Panc1 (cell line): ENCODE measurements at regions not wholly inside any gene's neighbourhood (a gene's known extent, or its start where the extent isn't known, plus 50 kb on each side); places are given as distances from the start of the nearest gene placed in this dataset.

ENCODE experiments used
- TF ChIP-seq, protein P1 (sequence below): fragments of 450-650 bp; IDR thresholded peaks from 2 replicates; pipeline ENCODE4 v1.5.1; 2017; ENCODE audit warnings: mild to moderate bottlenecking
- TF ChIP-seq, protein P2 (sequence below), 2 experiments: IDR thresholded peaks; 2 replicates each; pipeline ENCODE4 v1.6.1; 2011 to 2012; ENCODE audit warnings: low read depth in 2 of 2, control low read depth in 1 of 2, low read length in 1 of 2, mild to moderate bottlenecking in 1 of 2, moderate library complexity in 1 of 2; ENCODE audit not compliant: insufficient read depth in 1 of 2

DNA sequence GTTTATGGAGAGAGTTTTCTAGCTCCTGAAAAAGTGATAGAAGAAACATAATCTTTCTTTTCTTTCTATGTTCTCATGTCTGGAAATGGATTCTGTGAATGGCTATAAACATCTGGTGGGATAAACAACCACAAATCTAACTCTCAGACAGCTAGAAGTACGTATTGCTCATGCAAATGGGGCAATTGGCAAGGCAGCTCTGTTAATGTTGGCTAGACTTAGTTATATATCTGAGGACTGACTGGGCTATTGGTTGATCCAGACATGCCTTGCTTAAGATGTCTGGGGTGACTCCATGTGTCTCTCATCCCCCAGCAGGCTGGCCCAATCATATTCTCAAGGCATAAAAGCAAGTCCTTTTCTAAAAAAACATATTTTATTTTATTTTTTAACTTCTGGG lies 939.2 kb upstream of the NRXN1 start:
- TF ChIP-seq, protein P1, sequence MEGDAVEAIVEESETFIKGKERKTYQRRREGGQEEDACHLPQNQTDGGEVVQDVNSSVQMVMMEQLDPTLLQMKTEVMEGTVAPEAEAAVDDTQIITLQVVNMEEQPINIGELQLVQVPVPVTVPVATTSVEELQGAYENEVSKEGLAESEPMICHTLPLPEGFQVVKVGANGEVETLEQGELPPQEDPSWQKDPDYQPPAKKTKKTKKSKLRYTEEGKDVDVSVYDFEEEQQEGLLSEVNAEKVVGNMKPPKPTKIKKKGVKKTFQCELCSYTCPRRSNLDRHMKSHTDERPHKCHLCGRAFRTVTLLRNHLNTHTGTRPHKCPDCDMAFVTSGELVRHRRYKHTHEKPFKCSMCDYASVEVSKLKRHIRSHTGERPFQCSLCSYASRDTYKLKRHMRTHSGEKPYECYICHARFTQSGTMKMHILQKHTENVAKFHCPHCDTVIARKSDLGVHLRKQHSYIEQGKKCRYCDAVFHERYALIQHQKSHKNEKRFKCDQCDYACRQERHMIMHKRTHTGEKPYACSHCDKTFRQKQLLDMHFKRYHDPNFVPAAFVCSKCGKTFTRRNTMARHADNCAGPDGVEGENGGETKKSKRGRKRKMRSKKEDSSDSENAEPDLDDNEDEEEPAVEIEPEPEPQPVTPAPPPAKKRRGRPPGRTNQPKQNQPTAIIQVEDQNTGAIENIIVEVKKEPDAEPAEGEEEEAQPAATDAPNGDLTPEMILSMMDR = no peak
- TF ChIP-seq, protein P2, sequence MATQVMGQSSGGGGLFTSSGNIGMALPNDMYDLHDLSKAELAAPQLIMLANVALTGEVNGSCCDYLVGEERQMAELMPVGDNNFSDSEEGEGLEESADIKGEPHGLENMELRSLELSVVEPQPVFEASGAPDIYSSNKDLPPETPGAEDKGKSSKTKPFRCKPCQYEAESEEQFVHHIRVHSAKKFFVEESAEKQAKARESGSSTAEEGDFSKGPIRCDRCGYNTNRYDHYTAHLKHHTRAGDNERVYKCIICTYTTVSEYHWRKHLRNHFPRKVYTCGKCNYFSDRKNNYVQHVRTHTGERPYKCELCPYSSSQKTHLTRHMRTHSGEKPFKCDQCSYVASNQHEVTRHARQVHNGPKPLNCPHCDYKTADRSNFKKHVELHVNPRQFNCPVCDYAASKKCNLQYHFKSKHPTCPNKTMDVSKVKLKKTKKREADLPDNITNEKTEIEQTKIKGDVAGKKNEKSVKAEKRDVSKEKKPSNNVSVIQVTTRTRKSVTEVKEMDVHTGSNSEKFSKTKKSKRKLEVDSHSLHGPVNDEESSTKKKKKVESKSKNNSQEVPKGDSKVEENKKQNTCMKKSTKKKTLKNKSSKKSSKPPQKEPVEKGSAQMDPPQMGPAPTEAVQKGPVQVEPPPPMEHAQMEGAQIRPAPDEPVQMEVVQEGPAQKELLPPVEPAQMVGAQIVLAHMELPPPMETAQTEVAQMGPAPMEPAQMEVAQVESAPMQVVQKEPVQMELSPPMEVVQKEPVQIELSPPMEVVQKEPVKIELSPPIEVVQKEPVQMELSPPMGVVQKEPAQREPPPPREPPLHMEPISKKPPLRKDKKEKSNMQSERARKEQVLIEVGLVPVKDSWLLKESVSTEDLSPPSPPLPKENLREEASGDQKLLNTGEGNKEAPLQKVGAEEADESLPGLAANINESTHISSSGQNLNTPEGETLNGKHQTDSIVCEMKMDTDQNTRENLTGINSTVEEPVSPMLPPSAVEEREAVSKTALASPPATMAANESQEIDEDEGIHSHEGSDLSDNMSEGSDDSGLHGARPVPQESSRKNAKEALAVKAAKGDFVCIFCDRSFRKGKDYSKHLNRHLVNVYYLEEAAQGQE (IDR thresholded peaks at IDR 0.05; ENCODE audit: insufficient read depth in 1 of 2, low read depth in 2 of 2, low read length in 1 of 2) = no peak
